ENCODE measurements at regions not wholly inside any gene's neighbourhood (a gene's known extent, or its start where the extent isn't known, plus 50 kb on each side); places are given as distances from the start of the nearest gene placed in this dataset.

DNA sequence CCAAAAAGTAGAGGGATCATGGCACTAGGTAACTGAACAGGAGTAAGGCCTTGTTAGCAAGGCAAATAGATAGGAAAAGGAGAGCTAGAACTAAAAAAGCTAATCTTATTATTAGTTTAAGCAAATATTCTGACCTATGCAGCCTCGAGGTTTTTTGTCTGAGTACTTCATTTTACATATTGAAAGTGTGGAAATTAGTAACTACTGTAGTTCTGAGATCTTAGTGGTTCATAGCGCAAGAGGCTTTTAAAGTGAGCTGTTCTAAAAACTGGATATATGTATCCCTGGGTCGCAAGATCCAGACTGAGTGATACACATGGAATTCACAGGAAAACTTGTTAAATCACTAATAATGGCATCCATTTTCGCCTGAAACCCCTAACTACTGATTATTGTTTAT, 411.0 kb upstream of the SOX5 start:
- no peaks in the 10 kb centered on the region for H3K27me3 ChIP-seq (ENCODE audit: control insufficient read depth in 2 of 2, insufficient read depth in 2 of 2, low read length in 2 of 2)
- H2AFZ ChIP-seq (ENCODE audit: low read depth, low read length), result no peak overlapping the region
- DNase-seq (ENCODE audit: extremely low read depth in 1 of 4, low spot score in 3 of 4) (no peak), ATAC-seq (no peak), FAIRE-seq (no peak)
- no TSS peak for BruUV-seq (replicated peaks)
- H3K9me3 ChIP-seq (replicated peaks; ENCODE audit: control insufficient read depth, insufficient read depth, low read depth, low read length), result no peaks in the 10 kb centered on the region
- 2% methylated on average over 4 of the region's 4 CpGs for WGBS (ENCODE audit: insufficient coverage, low coverage, missing lambda C conversion rate)
- CTCF ChIA-PET (ENCODE audit: low intra/inter-chr PET ratio), result no interaction called here
- H3K4me3 ChIP-seq, result no peak overlapping the region
- no peaks in the 10 kb centered on the region for H3K4me1 ChIP-seq (replicated peaks in 1 of 2; ENCODE audit: control insufficient read depth in 2 of 2, insufficient read depth in 2 of 2, low read length in 2 of 2)
- no peak overlapping the region for H3K9ac ChIP-seq (ENCODE audit: insufficient read depth in 1 of 2, low read depth in 2 of 2, low read length in 2 of 2)
- H3K9me1 ChIP-seq (ENCODE audit: control insufficient read depth, insufficient read depth, low read length), result no peaks in the 10 kb centered on the region
- in situ Hi-C loops (cut with MboI), result no loop called here
- H3K36me3 ChIP-seq (ENCODE audit: control insufficient read depth, insufficient read depth, low read length), result no peaks in the 10 kb centered on the region
- no peaks in the 10 kb centered on the region for H3K79me2 ChIP-seq (ENCODE audit: control insufficient read depth, insufficient read depth, low read length)
- no peak overlapping the region for H3K27ac ChIP-seq (ENCODE audit: extremely low read depth, low read depth, low read length)
- POLR2A ChIA-PET, result no interaction called here
- no peak overlapping the region for H3K4me2 ChIP-seq (ENCODE audit: insufficient read depth, low read length)
- H4K20me1 ChIP-seq (replicated peaks; ENCODE audit: control insufficient read depth, insufficient read depth, low read length), result no peaks in the 10 kb centered on the region
- intact Hi-C loops (cut with micrococcal nuclease), result no loop called here
- TF ChIP-seq, protein P1, sequence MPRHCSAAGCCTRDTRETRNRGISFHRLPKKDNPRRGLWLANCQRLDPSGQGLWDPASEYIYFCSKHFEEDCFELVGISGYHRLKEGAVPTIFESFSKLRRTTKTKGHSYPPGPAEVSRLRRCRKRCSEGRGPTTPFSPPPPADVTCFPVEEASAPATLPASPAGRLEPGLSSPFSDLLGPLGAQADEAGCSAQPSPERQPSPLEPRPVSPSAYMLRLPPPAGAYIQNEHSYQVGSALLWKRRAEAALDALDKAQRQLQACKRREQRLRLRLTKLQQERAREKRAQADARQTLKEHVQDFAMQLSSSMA (CRISPR knock-in tag; IDR thresholded peaks at IDR 0.05), result no peak
- no peak for TF ChIP-seq PURB (CRISPR knock-in tag; IDR thresholded peaks at IDR 0.05; ENCODE audit: low read depth)
- TF ChIP-seq NR2C2 (CRISPR knock-in tag; IDR thresholded peaks at IDR 0.05), result no peak
- TF ChIP-seq NR2C2 (tag; IDR thresholded peaks at IDR 0.05), result no peak
- no peak for TF ChIP-seq RBM17 (IDR thresholded peaks at IDR 0.05; ENCODE audit: borderline replicate concordance, low read depth, low read length)
- no peak for TF ChIP-seq ZNF165 (CRISPR knock-in tag; IDR thresholded peaks at IDR 0.05; ENCODE audit: borderline replicate concordance)
- no peak for TF ChIP-seq ESRRB (CRISPR knock-in tag; IDR thresholded peaks at IDR 0.05; ENCODE audit: borderline replicate concordance)
- TF ChIP-seq TCFL5 (CRISPR knock-in tag; conservative IDR thresholded peaks at IDR 0.05), result no peak
- TF ChIP-seq, protein P2, sequence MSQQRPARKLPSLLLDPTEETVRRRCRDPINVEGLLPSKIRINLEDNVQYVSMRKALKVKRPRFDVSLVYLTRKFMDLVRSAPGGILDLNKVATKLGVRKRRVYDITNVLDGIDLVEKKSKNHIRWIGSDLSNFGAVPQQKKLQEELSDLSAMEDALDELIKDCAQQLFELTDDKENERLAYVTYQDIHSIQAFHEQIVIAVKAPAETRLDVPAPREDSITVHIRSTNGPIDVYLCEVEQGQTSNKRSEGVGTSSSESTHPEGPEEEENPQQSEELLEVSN (IDR thresholded peaks at IDR 0.05; ENCODE audit: borderline replicate concordance in 1 of 2, extremely low read depth in 1 of 2, insufficient read depth in 1 of 2, insufficient read length in 1 of 2, low read depth in 1 of 2, low read length in 1 of 2, poor library complexity in 1 of 2, severe bottlenecking in 1 of 2), result no peak
- TF ChIP-seq, protein P3, sequence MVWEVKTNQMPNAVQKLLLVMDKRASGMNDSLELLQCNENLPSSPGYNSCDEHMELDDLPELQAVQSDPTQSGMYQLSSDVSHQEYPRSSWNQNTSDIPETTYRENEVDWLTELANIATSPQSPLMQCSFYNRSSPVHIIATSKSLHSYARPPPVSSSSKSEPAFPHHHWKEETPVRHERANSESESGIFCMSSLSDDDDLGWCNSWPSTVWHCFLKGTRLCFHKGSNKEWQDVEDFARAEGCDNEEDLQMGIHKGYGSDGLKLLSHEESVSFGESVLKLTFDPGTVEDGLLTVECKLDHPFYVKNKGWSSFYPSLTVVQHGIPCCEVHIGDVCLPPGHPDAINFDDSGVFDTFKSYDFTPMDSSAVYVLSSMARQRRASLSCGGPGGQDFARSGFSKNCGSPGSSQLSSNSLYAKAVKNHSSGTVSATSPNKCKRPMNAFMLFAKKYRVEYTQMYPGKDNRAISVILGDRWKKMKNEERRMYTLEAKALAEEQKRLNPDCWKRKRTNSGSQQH (CRISPR knock-in tag; IDR thresholded peaks at IDR 0.05), result no peak
- TF ChIP-seq ZNF77 (CRISPR knock-in tag; IDR thresholded peaks at IDR 0.05), result no peak
- no peak for TF ChIP-seq KLF1 (tag; IDR thresholded peaks at IDR 0.05)
